Activated T-helper 1 cell treated with anti-CD3 and anti-CD28 coated beads, Interleukin-12 subunit alpha, Interleukin-12 subunit beta, Interleukin-2, Interleukin-4 antibody, amounts not matched to agents 30 ng/mL and 10 ng/mL and 1 ng/mL, durations not matched to agents 14 hours and 24 hours and 36 hours (primary cell): ENCODE measurements at regions not wholly inside any gene's neighbourhood (a gene's known extent, or its start where the extent isn't known, plus 50 kb on each side); places are given as distances from the start of the nearest gene placed in this dataset.
"Not testable (repeated sequence)": the region's sequence is repeated elsewhere in the genome, so short reads cannot be mapped to it uniquely, and the experiment has no call there.

Source experiments
- DNase-seq: peaks from one replicate; pipeline ENCODE4 v3.0.0; 2021; ENCODE audit warnings: low spot score
- H3K27ac Mint-ChIP-seq: one replicate; pipeline ENCODE4 v1.8.0; 2021; ENCODE audit warnings: mild to moderate bottlenecking, mixed read lengths
- H3K27me3 Mint-ChIP-seq: one replicate; pipeline ENCODE4 v1.8.0; 2022; ENCODE audit warnings: mild to moderate bottlenecking, moderate library complexity, mixed read lengths; ENCODE audit not compliant: insufficient read depth
- H3K36me3 Mint-ChIP-seq: one replicate; pipeline ENCODE4 v1.8.0; 2021; ENCODE audit warnings: low read depth, mixed read lengths
- H3K4me1 Mint-ChIP-seq: one replicate; pipeline ENCODE4 v1.8.0; 2021; ENCODE audit warnings: low read depth, mixed read lengths
- H3K4me3 Mint-ChIP-seq: one replicate; pipeline ENCODE4 v1.8.0; 2021; ENCODE audit warnings: mild to moderate bottlenecking, moderate library complexity, mixed read lengths
- H3K9me3 Mint-ChIP-seq: one replicate; pipeline ENCODE4 v1.8.0; 2021; ENCODE audit warnings: mixed read lengths
- intact Hi-C: fragments of 100-400 bp; cut with micrococcal nuclease; formaldehyde crosslinking; loops from one replicate; pipeline ENCODE4 v1.15.1; 2024

GRCh38 chr2:16088035-16088801 is 147.9 kb downstream of the MYCN start:
- Mint-ChIP-seq H3K27ac (no peak overlapping the region), H3K36me3 (no peaks in the 10 kb centered on the region), H3K4me1 (no peaks in the 10 kb centered on the region), H3K27me3 (no peaks in the 10 kb centered on the region), H3K4me3 (no peak overlapping the region), H3K9me3 (no peaks in the 10 kb centered on the region)
- intact Hi-C loops = no loop called here
- no peak for DNase-seq

- intact Hi-C loops, H3K4me1 Mint-ChIP-seq, DNase-seq, H3K36me3 Mint-ChIP-seq, H3K9me3 Mint-ChIP-seq, H3K27ac Mint-ChIP-seq, H3K27me3 Mint-ChIP-seq, H3K4me3 Mint-ChIP-seq: not testable (repeated sequence)
Measured at GRCh38 chr2:16086136-16086535, 145.8 kb downstream of the MYCN start.

- no peak overlapping the region for H3K4me3 Mint-ChIP-seq
- H3K27ac Mint-ChIP-seq = no peak overlapping the region
- H3K36me3 Mint-ChIP-seq = no peaks in the 10 kb centered on the region
- H3K4me1 Mint-ChIP-seq = no peaks in the 10 kb centered on the region
- intact Hi-C loops = no loop called here
- H3K9me3 Mint-ChIP-seq = no peaks in the 10 kb centered on the region
- peaks cover 2% of the 10 kb centered on the region for H3K27me3 Mint-ChIP-seq
- DNase-seq = no peak
Measured at GRCh38 chr2:16085073-16085472, 144.7 kb downstream of the MYCN start.

- Mint-ChIP-seq H3K4me3 (no peak overlapping the region), H3K4me1 (no peaks in the 10 kb centered on the region), H3K36me3 (no peaks in the 10 kb centered on the region), H3K27ac (no peak overlapping the region), H3K9me3 (no peaks in the 10 kb centered on the region), H3K27me3 (peaks cover 2% of the 10 kb centered on the region)
- intact Hi-C loops = no loop called here
- no peak for DNase-seq
Measured at GRCh38 chr2:16084274-16084673, 143.9 kb downstream of the MYCN start.

GRCh38 chr2:16082276-16082675 is 141.9 kb downstream of the MYCN start:
- intact Hi-C loops = no loop called here
- H3K9me3 Mint-ChIP-seq = no peaks in the 10 kb centered on the region
- DNase-seq = no peak
- H3K27ac Mint-ChIP-seq = no peak overlapping the region
- H3K36me3 Mint-ChIP-seq = no peaks in the 10 kb centered on the region
- no peak overlapping the region for H3K4me3 Mint-ChIP-seq
- peaks cover 2% of the 10 kb centered on the region for H3K27me3 Mint-ChIP-seq
- H3K4me1 Mint-ChIP-seq = no peaks in the 10 kb centered on the region

GRCh38 chr2:16081316-16082200 is 141.2 kb downstream of the MYCN start:
- intact Hi-C loops = no loop called here
- no peak for DNase-seq
- Mint-ChIP-seq H3K4me1 (no peaks in the 10 kb centered on the region), H3K9me3 (no peaks in the 10 kb centered on the region), H3K4me3 (no peak overlapping the region), H3K27ac (no peak overlapping the region), H3K27me3 (peaks cover 2% of the 10 kb centered on the region), H3K36me3 (no peaks in the 10 kb centered on the region)

- H3K27me3 Mint-ChIP-seq = peaks cover 2% of the 10 kb centered on the region
- intact Hi-C loops = no loop called here
- no peak for DNase-seq
- H3K4me3 Mint-ChIP-seq = no peak overlapping the region
- H3K27ac Mint-ChIP-seq = no peak overlapping the region
- no peaks in the 10 kb centered on the region for H3K36me3 Mint-ChIP-seq
- H3K4me1 Mint-ChIP-seq = no peaks in the 10 kb centered on the region
- H3K9me3 Mint-ChIP-seq = no peaks in the 10 kb centered on the region
Measured at GRCh38 chr2:16080516-16080915, 140.2 kb downstream of the MYCN start.

- Mint-ChIP-seq H3K4me1 (no peaks in the 10 kb centered on the region), H3K27ac (no peak overlapping the region), H3K4me3 (no peak overlapping the region), H3K36me3 (no peaks in the 10 kb centered on the region), H3K27me3 (peaks cover 2% of the 10 kb centered on the region), H3K9me3 (no peaks in the 10 kb centered on the region)
- intact Hi-C loops = no loop called here
- no peak for DNase-seq
Measured at GRCh38 chr2:16080071-16080470, 139.7 kb downstream of the MYCN start.

- Mint-ChIP-seq H3K27ac (no peak overlapping the region), H3K4me3 (no peak overlapping the region), H3K27me3 (peaks cover 2% of the 10 kb centered on the region), H3K4me1 (no peaks in the 10 kb centered on the region), H3K9me3 (no peaks in the 10 kb centered on the region), H3K36me3 (no peaks in the 10 kb centered on the region)
- DNase-seq = no peak
- intact Hi-C loops = no loop called here
Measured at GRCh38 chr2:16079637-16080036, 139.3 kb downstream of the MYCN start.

- Mint-ChIP-seq H3K27me3 (peaks cover 2% of the 10 kb centered on the region), H3K9me3 (no peaks in the 10 kb centered on the region), H3K4me3 (no peak overlapping the region), H3K36me3 (no peaks in the 10 kb centered on the region), H3K4me1 (no peaks in the 10 kb centered on the region), H3K27ac (no peak overlapping the region)
- no peak for DNase-seq
- intact Hi-C loops = no loop called here
Measured at GRCh38 chr2:16077601-16078000, 137.3 kb downstream of the MYCN start.

GRCh38 chr2:16076911-16077310 is 136.6 kb downstream of the MYCN start:
- Mint-ChIP-seq H3K4me1 (no peaks in the 10 kb centered on the region), H3K27me3 (peaks cover 1% of the 10 kb centered on the region), H3K4me3 (no peak overlapping the region), H3K36me3 (no peaks in the 10 kb centered on the region), H3K27ac (no peak overlapping the region), H3K9me3 (no peaks in the 10 kb centered on the region)
- intact Hi-C loops = no loop called here
- DNase-seq = no peak

- Mint-ChIP-seq H3K4me1 (no peaks in the 10 kb centered on the region), H3K27ac (no peak overlapping the region), H3K27me3 (no peaks in the 10 kb centered on the region), H3K4me3 (no peak overlapping the region), H3K9me3 (no peaks in the 10 kb centered on the region), H3K36me3 (no peaks in the 10 kb centered on the region)
- intact Hi-C loops = no loop called here
- DNase-seq = no peak
Measured at GRCh38 chr2:16075045-16076012, 135.0 kb downstream of the MYCN start.
